GM19043 (cell line): ENCODE measurements at regions not wholly inside any gene's neighbourhood (a gene's known extent, or its start where the extent isn't known, plus 50 kb on each side); places are given as distances from the start of the nearest gene placed in this dataset.
A peak's percentile ranks its signal among the peaks of the same experiment; 100 is the strongest.
"Not testable (repeated sequence)": the region's sequence is repeated elsewhere in the genome, so short reads cannot be mapped to it uniquely, and the experiment has no call there.

ENCODE experiments used
- ATAC-seq: cut with Tn5 transposase; IDR thresholded peaks from one replicate; pipeline ENCODE4 v1.9.1; 2021; ENCODE audit warnings: low read depth; ENCODE audit not compliant: unreplicated experiment

GRCh38 chr3:61372723-61373122, 121.5 kb upstream of the FHIT start:
- ATAC-seq: no peak

DNA sequence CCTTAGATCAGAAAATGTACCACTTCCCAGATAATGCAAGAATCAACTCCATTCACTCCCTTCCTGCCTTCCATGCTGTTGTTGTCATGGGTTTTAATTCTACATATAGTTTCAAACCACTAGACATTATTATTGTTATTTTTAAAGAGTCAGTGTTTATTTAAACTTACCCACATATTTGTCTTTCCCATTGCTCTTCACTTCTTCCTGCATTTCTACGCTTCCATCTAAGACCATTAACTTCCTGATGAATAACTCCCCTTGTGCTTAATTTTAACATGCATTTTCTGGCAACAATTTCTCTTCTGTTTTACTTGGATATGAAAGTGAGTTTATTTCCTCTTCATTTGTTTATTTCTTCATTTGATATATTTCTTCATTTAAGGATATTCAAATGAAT, 127.1 kb upstream of the FHIT start:
- ATAC-seq: no peak

DNA sequence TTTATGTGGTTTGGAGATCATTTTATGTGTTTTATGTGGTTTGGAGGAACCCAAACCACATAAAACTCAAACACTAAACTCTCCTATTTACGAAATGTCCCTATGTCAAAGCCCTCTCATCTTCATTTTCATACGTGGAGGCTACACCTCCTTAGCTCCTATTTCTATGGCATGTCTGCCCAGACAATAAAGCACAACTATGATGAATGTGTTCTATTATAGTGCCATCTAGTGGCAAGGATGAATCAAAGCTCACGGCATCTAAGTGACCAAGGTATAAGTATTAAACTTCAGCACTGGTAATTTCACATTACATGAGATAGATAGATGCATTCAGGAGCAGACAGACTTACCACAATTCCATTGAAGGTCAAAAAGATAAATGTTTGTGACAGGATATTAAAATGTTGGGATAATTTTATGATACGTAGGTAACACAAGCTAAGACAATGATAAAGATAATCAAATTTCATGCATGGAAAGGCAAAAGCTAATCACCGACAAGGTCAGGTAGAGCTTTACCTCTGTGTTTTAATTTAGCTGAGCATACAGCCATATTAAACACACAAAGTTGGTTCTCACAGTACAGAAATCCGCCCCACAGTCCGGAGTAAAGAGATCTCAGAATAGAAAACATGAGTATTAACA, 130.6 kb upstream of the FHIT start:
- ATAC-seq: peak; percentile 95

DNA sequence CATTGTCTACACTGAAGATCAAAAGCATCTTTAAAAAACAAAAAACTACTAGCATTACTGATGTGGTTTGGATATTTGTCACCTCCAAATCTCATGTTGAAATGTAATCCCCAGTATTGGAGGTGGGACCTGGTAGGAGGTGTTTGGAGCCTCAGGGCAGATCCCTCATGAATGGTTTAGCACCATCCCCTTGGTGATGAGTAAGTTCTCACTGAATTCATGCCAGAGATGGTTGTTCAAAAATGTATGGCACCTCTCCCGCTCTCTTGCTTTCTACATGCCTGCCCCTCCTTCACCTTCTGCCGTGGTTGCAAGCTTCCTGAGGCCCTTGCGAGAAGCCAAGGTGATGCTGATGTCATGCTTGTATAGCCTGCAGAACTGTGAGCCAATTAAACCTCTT, 136.6 kb upstream of the FHIT start:
- no peak for ATAC-seq

- not testable (repeated sequence) for ATAC-seq
These were observed 142.3 kb upstream of the FHIT start for GRCh38 chr3:61393480-61393947.

DNA sequence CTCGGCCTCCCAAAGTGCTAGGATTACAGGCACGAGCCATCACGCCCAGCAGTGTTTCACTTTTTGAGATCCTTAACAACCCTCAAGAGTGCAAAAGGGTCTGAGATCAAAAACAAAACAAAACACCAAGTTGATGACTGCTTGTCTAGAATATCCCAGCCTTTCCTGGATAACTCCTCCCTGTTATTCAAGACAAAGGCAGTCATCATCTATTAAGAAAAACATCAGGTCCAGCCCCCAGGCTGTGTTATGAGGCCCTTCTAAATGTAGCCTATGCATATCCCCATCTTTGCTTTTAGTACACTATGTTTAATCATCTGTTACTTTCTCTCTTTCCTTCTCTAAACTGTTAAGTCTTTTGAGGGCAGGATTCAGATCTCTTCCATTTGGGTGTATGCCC, 150.1 kb upstream of the FHIT start:
- no peak for ATAC-seq

DNA sequence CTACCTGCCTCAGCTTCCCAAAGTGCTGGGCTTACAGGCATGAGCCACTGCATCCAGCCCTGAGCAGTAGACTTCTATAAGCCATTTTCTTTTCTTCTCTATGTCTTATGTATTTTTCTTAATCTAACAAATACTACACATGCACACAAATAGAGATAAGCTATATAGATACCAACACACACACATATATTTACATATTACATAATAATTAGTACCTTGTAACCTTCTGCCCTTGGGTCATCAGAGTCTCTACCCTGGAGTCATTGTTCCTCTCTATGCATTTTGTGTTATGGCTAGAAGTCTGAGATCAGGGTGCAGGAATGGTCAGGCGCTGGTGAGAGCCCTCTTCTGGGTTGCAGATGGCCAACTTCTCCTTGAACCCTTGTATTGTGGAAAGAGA, 154.0 kb upstream of the PTPRG start:
- no peak for ATAC-seq

DNA sequence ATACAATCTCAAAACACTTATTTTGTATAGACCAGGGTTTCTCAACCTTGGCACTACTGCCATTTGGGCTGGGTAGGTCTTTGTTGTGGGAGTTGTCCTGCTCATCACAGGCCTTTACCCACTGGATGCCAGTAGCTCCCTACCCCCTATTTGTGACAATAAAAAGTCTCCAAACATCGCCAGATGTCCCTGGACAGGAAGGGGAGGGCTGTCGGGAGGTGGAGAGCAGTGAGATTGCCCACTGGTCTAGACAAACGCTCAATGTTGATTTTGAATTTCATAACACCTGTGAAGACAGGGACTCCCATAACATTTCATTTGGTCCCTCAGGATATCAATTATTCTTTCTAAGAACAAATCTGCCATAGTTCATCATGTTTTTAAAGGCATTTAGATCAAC, 151.7 kb upstream of the PTPRG start:
- ATAC-seq: no peak

- not testable (repeated sequence) for ATAC-seq
These were observed 151.0 kb upstream of the PTPRG start for GRCh38 chr3:61410358-61410757.

DNA sequence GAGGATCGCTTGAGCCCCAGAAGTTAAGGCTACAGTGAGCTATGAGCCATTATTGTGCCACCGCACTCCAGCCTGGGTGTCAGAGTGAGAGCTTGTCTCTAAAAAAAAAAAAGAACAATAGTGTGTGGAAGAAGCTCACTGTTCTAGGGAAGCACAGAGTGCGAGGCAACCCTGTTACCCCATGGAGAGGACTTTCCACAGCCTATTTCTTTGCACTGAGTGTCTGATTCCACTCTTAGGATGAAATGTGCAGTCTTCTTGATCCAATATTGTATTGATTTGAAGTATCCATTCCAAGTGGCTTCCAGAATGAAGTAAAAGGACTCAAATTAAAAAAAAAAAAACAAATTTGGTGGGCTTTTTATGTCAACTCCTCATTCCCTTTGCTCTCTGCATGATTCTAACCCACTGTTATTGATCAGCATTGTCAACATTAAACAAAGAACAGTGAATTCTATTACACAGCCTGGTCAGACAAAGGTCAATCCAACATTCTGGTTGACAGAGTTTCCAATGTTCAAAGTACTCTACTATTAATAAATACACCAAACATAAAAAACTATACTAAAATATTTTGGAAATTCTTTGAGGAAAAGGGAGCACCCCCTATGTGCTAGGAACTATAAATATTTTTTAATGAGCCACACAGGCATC, 150.2 kb upstream of the PTPRG start:
- no peak for ATAC-seq

DNA sequence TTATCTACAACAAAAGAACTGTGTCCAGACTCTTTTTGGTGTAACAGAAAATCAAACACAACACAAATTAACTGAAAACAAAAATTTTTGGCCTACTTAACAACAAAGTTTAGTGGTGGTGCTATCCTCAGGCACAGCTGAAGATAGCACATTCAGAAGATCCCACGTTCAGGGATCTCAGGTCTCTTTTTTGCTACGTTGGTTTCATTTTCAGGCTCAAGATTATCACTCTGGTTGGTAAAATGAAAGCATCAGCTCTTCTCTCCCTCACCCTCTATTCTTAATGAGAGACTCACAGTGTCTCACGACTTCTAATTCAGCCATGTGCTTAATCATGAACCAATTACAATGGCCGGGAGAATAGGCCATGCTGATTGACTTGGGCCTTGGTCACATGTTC, 146.9 kb upstream of the PTPRG start:
- peak; percentile 77 for ATAC-seq

DNA sequence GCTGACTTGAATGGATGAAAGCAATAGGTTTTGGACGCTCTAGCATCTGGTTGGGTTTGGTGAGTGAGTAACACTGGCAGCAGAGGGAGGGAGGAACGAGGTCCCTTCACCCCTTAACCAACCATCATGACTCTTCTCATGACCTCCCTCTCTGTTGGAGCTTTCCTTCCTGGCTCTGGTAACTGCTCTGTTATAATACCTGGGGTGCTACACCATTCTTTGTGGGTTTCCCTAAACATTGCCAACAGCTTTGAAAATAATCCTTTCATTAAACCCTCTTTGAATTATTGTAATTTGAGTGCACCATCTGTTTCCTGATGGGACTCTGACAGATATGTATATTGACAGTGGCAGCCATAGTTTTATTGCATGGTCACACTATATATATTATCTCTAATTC, 146.2 kb upstream of the PTPRG start:
- no peak for ATAC-seq

- no peak for ATAC-seq
These were observed 144.8 kb upstream of the PTPRG start for GRCh38 chr3:61416618-61417017.

DNA sequence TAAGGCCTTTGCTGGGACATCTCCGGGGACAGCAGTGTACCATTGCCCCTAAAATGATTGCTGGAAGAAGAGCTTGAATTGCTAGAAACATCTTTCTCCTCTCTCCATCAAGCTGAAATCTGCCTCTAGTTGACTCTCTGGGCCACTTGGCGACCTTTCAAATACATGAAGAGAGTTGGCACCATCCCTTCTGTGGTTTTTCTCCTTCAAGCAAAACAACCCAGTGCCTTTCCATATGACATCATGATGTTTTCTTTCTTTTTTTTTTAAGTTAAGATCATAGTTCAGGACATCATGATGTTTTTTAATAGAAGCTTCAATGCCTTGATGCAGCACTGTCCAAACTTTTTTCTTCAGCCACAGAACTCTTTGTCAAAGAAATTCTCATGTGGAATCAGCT, 144.0 kb upstream of the PTPRG start:
- no peak for ATAC-seq

- ATAC-seq: no peak
These were observed 141.1 kb upstream of the PTPRG start for GRCh38 chr3:61420136-61420759.

DNA sequence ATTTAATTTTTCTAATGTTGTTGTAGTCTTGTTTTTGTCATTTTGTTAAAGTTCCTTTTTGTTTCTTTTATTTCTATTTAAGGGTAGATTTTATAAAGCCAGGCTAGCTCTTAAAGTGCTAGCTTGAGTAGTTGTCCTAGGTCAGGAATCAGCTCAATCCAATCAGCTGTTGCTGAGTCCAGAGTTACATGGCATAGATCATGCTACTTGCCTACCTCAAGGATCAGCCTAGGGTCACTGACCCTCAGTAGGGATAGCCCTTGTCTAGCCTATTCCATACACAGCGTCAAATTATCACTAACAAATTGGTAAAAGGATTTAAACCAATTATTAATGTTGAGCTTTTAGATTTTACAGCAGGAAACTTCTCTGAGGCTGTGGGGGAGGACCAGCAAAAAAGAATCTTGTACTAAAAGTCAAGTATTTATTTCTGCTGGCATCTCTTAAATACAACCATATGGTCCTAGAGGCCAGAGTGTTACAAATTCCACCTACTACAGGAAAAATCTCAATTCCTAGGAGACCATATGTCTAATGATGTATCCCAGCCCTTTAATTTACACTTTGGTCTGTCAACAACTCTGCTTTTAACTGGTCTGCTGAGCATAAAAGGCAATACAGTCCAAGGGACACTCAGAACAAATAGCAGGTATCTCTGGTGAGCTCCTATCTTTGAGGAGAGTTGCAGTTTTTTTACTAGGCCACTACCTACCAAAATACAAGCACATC, 138.3 kb upstream of the PTPRG start:
- no peak for ATAC-seq

DNA sequence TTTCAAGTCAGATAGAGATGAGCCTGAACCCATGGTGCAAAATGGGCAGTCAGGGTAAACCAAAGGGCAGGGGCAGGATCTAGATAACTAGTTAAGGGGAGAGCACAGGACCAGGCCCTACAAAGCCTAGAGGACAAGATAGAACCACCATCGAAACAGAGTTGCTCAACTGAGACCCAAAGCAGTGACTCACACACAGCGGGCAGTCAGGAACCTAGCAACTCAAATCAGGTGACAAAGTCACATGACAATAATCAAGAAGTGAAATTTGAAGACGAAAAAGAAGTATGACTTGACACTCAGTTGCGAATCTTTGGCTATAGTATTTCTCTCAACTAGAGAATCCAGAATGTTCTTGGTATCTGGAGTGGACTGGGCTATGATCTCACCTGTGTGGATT, 136.0 kb upstream of the PTPRG start:
- no peak for ATAC-seq

- ATAC-seq: no peak
These were observed 132.3 kb upstream of the PTPRG start for GRCh38 chr3:61429106-61429505.

DNA sequence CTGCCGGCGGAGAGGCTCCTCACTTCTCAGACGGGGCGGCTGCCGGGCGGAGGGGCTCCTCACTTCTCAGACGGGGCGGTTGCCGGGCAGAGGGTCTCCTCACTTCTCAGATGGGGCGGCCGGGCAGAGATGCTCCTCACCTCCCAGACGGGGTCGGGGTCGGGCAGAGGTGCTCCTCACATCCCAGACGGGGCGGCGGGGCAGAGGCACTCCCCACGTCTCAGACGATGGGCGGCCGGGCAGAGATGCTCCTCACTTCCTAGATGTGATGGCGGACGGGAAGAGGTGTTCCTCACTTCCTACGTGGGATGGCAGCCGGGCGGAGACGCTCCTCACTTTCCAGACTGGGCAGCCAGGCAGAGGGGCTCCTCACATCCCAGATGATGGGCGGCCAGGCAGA, 126.5 kb upstream of the PTPRG start:
- not testable (repeated sequence) for ATAC-seq

GRCh38 chr3:61435361-61435760, 126.0 kb upstream of the PTPRG start:
- not testable (repeated sequence) for ATAC-seq
